ENCODE measurements at regions not wholly inside any gene's neighbourhood (a gene's known extent, or its start where the extent isn't known, plus 50 kb on each side); places are given as distances from the start of the nearest gene placed in this dataset.

- TF ChIP-seq CTCF (IDR thresholded peaks at IDR 0.05; ENCODE audit: low read length), result no peak
- TF ChIP-seq EZH2 (IDR thresholded peaks at IDR 0.05; ENCODE audit: borderline replicate concordance, low read length), result no peak
Observed at GRCh38 chr1:184882957-184883815, 91.1 kb downstream of the NIBAN1 start.

All from OCI-LY1 (cell line).